GM19043 (cell line): ENCODE measurements at regions not wholly inside any gene's neighbourhood (a gene's known extent, or its start where the extent isn't known, plus 50 kb on each side); places are given as distances from the start of the nearest gene placed in this dataset.
"Not testable (repeated sequence)": the region's sequence is repeated elsewhere in the genome, so short reads cannot be mapped to it uniquely, and the experiment has no call there.

Source experiments
- ATAC-seq: cut with Tn5 transposase; IDR thresholded peaks from one replicate; pipeline ENCODE4 v1.9.1; 2021; ENCODE audit warnings: low read depth; ENCODE audit not compliant: unreplicated experiment

- ATAC-seq: no peak
Observed at GRCh38 chr15:31433091-31433490, 106.5 kb downstream of the KLF13 start.

GRCh38 chr15:31433574-31433973, 106.9 kb downstream of the KLF13 start:
- no peak for ATAC-seq

GRCh38 chr15:31434275-31434587, 107.6 kb downstream of the KLF13 start:
- no peak for ATAC-seq

GRCh38 chr15:31434588-31435260, 108.1 kb downstream of the KLF13 start:
- peak; percentile 63 for ATAC-seq

- peak; percentile 53 for ATAC-seq
Observed at GRCh38 chr15:31435261-31435911, 108.8 kb downstream of the KLF13 start.

GRCh38 chr15:31435912-31436628, 109.4 kb downstream of the KLF13 start:
- no peak for ATAC-seq

GRCh38 chr15:31437686-31438085, 111.1 kb downstream of the KLF13 start:
- ATAC-seq: no peak

GRCh38 chr15:31438601-31439265, 112.1 kb downstream of the KLF13 start:
- no peak for ATAC-seq

- ATAC-seq: no peak
Observed at GRCh38 chr15:31439328-31439727, 112.7 kb downstream of the KLF13 start.

- ATAC-seq: not testable (repeated sequence)
Observed at GRCh38 chr15:31440216-31440615, 113.6 kb downstream of the KLF13 start.

- no peak for ATAC-seq
Observed at GRCh38 chr15:31440754-31441311, 114.2 kb downstream of the KLF13 start.

GRCh38 chr15:31442226-31442625, 115.6 kb downstream of the KLF13 start:
- no peak for ATAC-seq

GRCh38 chr15:31442699-31443111, 116.1 kb downstream of the KLF13 start:
- ATAC-seq: no peak

GRCh38 chr15:31444844-31445243, 118.2 kb downstream of the KLF13 start:
- ATAC-seq: no peak

GRCh38 chr15:31446546-31446945, 119.9 kb downstream of the KLF13 start:
- no peak for ATAC-seq

- ATAC-seq: no peak
Observed at GRCh38 chr15:31447931-31448634, 121.4 kb downstream of the KLF13 start.

- ATAC-seq: no peak
Observed at GRCh38 chr15:31448635-31448979, 122.0 kb downstream of the KLF13 start.

GRCh38 chr15:31452595-31453557, 126.2 kb downstream of the KLF13 start:
- no peak for ATAC-seq

- no peak for ATAC-seq
Observed at GRCh38 chr15:31453558-31454318, 127.1 kb downstream of the KLF13 start.
